ENCODE measurements at regions not wholly inside any gene's neighbourhood (a gene's known extent, or its start where the extent isn't known, plus 50 kb on each side); places are given as distances from the start of the nearest gene placed in this dataset.
A peak's percentile ranks its signal among the peaks of the same experiment; 100 is the strongest.
"Not testable (repeated sequence)": the region's sequence is repeated elsewhere in the genome, so short reads cannot be mapped to it uniquely, and the experiment has no call there.

DNA sequence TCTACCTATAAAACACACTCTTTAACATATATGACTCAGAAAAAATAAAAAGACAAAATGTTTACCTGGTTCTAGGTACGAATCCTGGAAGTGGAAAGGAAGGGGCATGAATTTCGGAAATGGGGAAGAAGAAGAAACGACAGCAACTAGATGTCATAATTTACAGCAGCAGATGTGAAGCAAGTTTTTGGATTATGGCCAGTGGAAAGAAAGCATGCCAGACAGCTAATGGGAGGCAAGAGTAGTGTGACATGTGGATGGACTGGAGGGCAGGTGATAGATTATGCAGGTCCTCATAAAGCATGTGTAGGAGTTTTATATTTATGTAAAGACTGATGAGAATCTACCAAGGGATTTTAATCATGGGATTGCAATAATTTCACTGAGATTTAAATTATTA is 279.0 kb upstream of the TACR3 start:
- no peak overlapping the region for H3K4me3 ChIP-seq (ENCODE audit: insufficient read length, low read depth)
- H3K36me3 ChIP-seq (ENCODE audit: insufficient read depth, insufficient read length, low read length): no peaks in the 10 kb centered on the region
- no peak overlapping the region for H3K9ac ChIP-seq (ENCODE audit: insufficient read length, low read depth)
- no peaks in the 10 kb centered on the region for H3K9me3 ChIP-seq (ENCODE audit: insufficient read depth, low read length)
- no peaks in the 10 kb centered on the region for H3K27me3 ChIP-seq (ENCODE audit: insufficient read depth, insufficient read length)
- H3K4me1 ChIP-seq (ENCODE audit: insufficient read depth, insufficient read length): no peaks in the 10 kb centered on the region
- TF ChIP-seq YY1 (IDR thresholded peaks at IDR 0.05; ENCODE audit: insufficient read depth, insufficient read length) (no peak), ZNF274 (IDR thresholded peaks at IDR 0.05; ENCODE audit: low read depth, low read length) (no peak), SUZ12 (IDR thresholded peaks at IDR 0.05; ENCODE audit: extremely low read depth, insufficient read depth, insufficient read length) (no peak)
- DNase-seq (ENCODE audit: low read depth, low spot score): no peak

- Histone ChIP-seq H3K4me3 (ENCODE audit: insufficient read length, low read depth) (no peak overlapping the region), H3K36me3 (ENCODE audit: insufficient read depth, insufficient read length, low read length) (no peaks in the 10 kb centered on the region), H3K9me3 (ENCODE audit: insufficient read depth, low read length) (peaks cover 4% of the 10 kb centered on the region), H3K4me1 (ENCODE audit: insufficient read depth, insufficient read length) (no peaks in the 10 kb centered on the region), H3K9ac (ENCODE audit: insufficient read length, low read depth) (no peak overlapping the region), H3K27me3 (ENCODE audit: insufficient read depth, insufficient read length) (no peaks in the 10 kb centered on the region)
- no peak for TF ChIP-seq ZNF274 (IDR thresholded peaks at IDR 0.05; ENCODE audit: low read depth, low read length)
- TF ChIP-seq YY1 (IDR thresholded peaks at IDR 0.05; ENCODE audit: insufficient read depth, insufficient read length): no peak
- peak; percentile 78 for DNase-seq (ENCODE audit: low read depth, low spot score)
Observed at GRCh38 chr4:103996637-103997036, 276.9 kb upstream of the TACR3 start.

DNA sequence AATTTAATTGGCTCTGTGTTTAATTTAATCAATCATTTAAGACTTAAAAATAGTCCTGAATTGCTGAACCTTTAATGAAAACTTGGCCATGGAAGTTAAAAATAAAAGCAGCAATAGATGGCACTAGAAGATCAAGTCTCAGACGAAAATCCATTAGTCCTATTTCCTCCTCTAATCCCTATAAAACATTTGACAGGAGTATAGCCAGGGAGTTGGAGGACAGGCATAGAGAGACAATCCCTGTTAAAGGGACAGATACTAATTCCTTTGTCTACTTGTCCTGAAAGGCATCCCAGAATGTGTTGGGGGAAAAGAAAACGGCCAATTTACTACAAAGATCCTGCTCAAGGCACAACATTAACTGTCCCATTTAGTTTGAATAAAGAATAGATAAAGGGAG is 276.3 kb upstream of the TACR3 start:
- H3K4me3 ChIP-seq (ENCODE audit: insufficient read length, low read depth): no peak overlapping the region
- DNase-seq (ENCODE audit: low read depth, low spot score): peak; percentile 23
- no peaks in the 10 kb centered on the region for H3K36me3 ChIP-seq (ENCODE audit: insufficient read depth, insufficient read length, low read length)
- H3K4me1 ChIP-seq (ENCODE audit: insufficient read depth, insufficient read length): no peaks in the 10 kb centered on the region
- TF ChIP-seq ZNF274 (IDR thresholded peaks at IDR 0.05; ENCODE audit: low read depth, low read length): no peak
- TF ChIP-seq SUZ12 (IDR thresholded peaks at IDR 0.05; ENCODE audit: extremely low read depth, insufficient read depth, insufficient read length): no peak
- TF ChIP-seq YY1 (IDR thresholded peaks at IDR 0.05; ENCODE audit: insufficient read depth, insufficient read length): no peak
- no peaks in the 10 kb centered on the region for H3K27me3 ChIP-seq (ENCODE audit: insufficient read depth, insufficient read length)
- H3K9me3 ChIP-seq (ENCODE audit: insufficient read depth, low read length): peaks cover 9% of the 10 kb centered on the region
- no peak overlapping the region for H3K9ac ChIP-seq (ENCODE audit: insufficient read length, low read depth)

DNA sequence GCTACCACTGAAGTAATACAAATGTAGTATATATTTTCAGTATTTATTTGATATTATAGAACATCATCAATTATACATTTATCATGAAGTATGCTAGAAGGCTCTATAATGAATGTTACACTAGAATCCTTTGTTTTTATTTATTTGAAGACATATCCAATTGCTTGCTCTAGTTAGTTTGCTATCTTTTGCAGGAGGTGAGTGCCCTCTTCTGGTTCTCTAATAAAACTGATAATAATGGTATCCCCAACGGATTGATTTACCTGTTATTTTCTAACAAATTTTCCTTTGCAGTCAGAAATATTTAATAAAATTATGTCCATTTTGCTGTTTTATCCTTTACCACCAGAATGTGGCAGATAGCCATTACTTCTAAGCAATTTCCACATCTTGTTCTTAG is 274.3 kb upstream of the TACR3 start:
- no peaks in the 10 kb centered on the region for H3K36me3 ChIP-seq (ENCODE audit: insufficient read depth, insufficient read length, low read length)
- H3K4me3 ChIP-seq (ENCODE audit: insufficient read length, low read depth): no peak overlapping the region
- no peak for TF ChIP-seq SUZ12 (IDR thresholded peaks at IDR 0.05; ENCODE audit: extremely low read depth, insufficient read depth, insufficient read length)
- TF ChIP-seq YY1 (IDR thresholded peaks at IDR 0.05; ENCODE audit: insufficient read depth, insufficient read length): no peak
- no peak for TF ChIP-seq ZNF274 (IDR thresholded peaks at IDR 0.05; ENCODE audit: low read depth, low read length)
- H3K9me3 ChIP-seq (ENCODE audit: insufficient read depth, low read length): peaks cover 9% of the 10 kb centered on the region
- H3K9ac ChIP-seq (ENCODE audit: insufficient read length, low read depth): no peak overlapping the region
- no peaks in the 10 kb centered on the region for H3K4me1 ChIP-seq (ENCODE audit: insufficient read depth, insufficient read length)
- H3K27me3 ChIP-seq (ENCODE audit: insufficient read depth, insufficient read length): no peaks in the 10 kb centered on the region
- DNase-seq (ENCODE audit: low read depth, low spot score): peak; percentile 18

GRCh38 chr4:103982454-103982853 is 262.7 kb upstream of the TACR3 start:
- TF ChIP-seq ZNF274 (IDR thresholded peaks at IDR 0.05; ENCODE audit: low read depth, low read length): no peak
- TF ChIP-seq YY1 (IDR thresholded peaks at IDR 0.05; ENCODE audit: insufficient read depth, insufficient read length): no peak
- TF ChIP-seq SUZ12 (IDR thresholded peaks at IDR 0.05; ENCODE audit: extremely low read depth, insufficient read depth, insufficient read length): no peak
- H3K9me3 ChIP-seq (ENCODE audit: insufficient read depth, low read length): no peaks in the 10 kb centered on the region
- H3K4me1 ChIP-seq (ENCODE audit: insufficient read depth, insufficient read length): no peaks in the 10 kb centered on the region
- H3K9ac ChIP-seq (ENCODE audit: insufficient read length, low read depth): no peak overlapping the region
- H3K36me3 ChIP-seq (ENCODE audit: insufficient read depth, insufficient read length, low read length): no peaks in the 10 kb centered on the region
- H3K27me3 ChIP-seq (ENCODE audit: insufficient read depth, insufficient read length): no peaks in the 10 kb centered on the region
- H3K4me3 ChIP-seq (ENCODE audit: insufficient read length, low read depth): no peak overlapping the region
- DNase-seq (ENCODE audit: low read depth, low spot score): no peak

- Histone ChIP-seq H3K4me3 (ENCODE audit: insufficient read length, low read depth) (no peak overlapping the region), H3K27me3 (ENCODE audit: insufficient read depth, insufficient read length) (no peaks in the 10 kb centered on the region), H3K9ac (ENCODE audit: insufficient read length, low read depth) (no peak overlapping the region), H3K9me3 (ENCODE audit: insufficient read depth, low read length) (peaks cover 11% of the 10 kb centered on the region; the same call in 1 of the 2 replicates), H3K36me3 (ENCODE audit: insufficient read depth, insufficient read length, low read length) (no peaks in the 10 kb centered on the region), H3K4me1 (ENCODE audit: insufficient read depth, insufficient read length) (no peaks in the 10 kb centered on the region)
- TF ChIP-seq YY1 (IDR thresholded peaks at IDR 0.05; ENCODE audit: insufficient read depth, insufficient read length) (no peak), SUZ12 (IDR thresholded peaks at IDR 0.05; ENCODE audit: extremely low read depth, insufficient read depth, insufficient read length) (no peak), ZNF274 (IDR thresholded peaks at IDR 0.05; ENCODE audit: low read depth, low read length) (no peak)
- DNase-seq (ENCODE audit: low read depth, low spot score): no peak
Observed at GRCh38 chr4:103948244-103949018, 228.6 kb upstream of the TACR3 start.

DNA sequence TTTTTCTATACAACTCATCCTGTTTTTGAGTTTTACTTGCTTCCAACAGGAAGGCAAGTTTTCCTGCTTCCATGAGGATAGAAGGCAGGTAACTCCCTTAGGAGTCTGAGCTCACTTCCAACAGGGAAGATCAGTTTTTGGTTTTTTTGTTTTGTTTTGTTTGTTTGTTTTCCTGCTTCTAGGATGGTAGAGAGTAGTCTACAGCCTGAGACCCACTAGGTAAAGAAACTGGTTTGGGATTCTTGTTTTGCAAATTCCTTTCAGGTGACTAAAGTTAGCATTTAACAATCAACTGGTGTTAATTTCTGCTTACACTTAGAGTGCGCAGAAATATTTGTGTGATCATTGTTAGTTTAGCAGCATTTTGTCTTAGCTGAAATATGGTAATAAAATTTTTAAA is 227.8 kb upstream of the TACR3 start:
- H3K9me3 ChIP-seq (ENCODE audit: insufficient read depth, low read length): peaks cover 11% of the 10 kb centered on the region; the same call in 1 of the 2 replicates
- TF ChIP-seq YY1 (IDR thresholded peaks at IDR 0.05; ENCODE audit: insufficient read depth, insufficient read length): no peak
- TF ChIP-seq SUZ12 (IDR thresholded peaks at IDR 0.05; ENCODE audit: extremely low read depth, insufficient read depth, insufficient read length): no peak
- TF ChIP-seq ZNF274 (IDR thresholded peaks at IDR 0.05; ENCODE audit: low read depth, low read length): no peak
- no peak overlapping the region for H3K9ac ChIP-seq (ENCODE audit: insufficient read length, low read depth)

DNA sequence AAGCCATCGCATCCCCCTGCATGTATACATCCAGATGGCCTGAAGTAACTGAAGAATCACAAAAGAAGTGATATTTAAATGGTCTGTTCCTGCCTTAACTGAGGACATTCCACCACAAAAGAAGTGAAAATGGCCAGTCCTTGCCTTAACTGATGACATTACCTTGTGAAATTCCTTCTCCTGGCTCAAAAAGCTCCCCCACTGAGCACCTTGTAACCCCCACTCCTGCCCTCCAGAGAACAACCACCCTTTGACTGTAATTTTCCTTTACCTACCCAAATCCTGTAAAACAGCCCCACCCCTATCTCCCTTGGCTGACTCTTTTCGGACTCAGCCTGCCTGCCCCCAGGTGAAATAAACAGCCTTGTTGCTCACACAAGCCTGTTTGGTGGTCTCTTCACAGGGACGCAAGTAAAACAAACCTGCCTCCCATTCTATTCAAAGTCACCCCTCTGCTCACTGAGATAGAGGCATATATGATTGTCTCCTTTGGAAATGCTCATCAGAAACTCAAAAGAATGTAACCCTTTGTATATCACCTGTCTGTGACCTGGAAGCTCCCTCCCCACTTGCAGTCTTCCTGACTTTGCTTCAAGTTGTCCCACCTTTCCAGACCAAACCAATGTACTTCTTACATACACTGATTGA is 227.0 kb upstream of the TACR3 start:
- H3K9ac ChIP-seq (ENCODE audit: insufficient read length, low read depth); DNase-seq (ENCODE audit: low read depth, low spot score); H3K36me3 ChIP-seq (ENCODE audit: insufficient read depth, insufficient read length, low read length); H3K4me3 ChIP-seq (ENCODE audit: insufficient read length, low read depth); H3K4me1 ChIP-seq (ENCODE audit: insufficient read depth, insufficient read length); H3K27me3 ChIP-seq (ENCODE audit: insufficient read depth, insufficient read length): not testable (repeated sequence)
- peaks cover 11% of the 10 kb centered on the region; the same call in 1 of the 2 replicates for H3K9me3 ChIP-seq (ENCODE audit: insufficient read depth, low read length)

More for the DNA sequence above, 227.8 kb upstream of the TACR3 start:
- Histone ChIP-seq H3K27me3 (ENCODE audit: insufficient read depth, insufficient read length) (no peaks in the 10 kb centered on the region), H3K4me3 (ENCODE audit: insufficient read length, low read depth) (no peak overlapping the region), H3K4me1 (ENCODE audit: insufficient read depth, insufficient read length) (no peaks in the 10 kb centered on the region), H3K36me3 (ENCODE audit: insufficient read depth, insufficient read length, low read length) (no peaks in the 10 kb centered on the region)
- no peak for DNase-seq (ENCODE audit: low read depth, low spot score)

Data from NT2/D1 (cell line).